Upper lobe of left lung (tissue), 6 donors: ENCODE measurements at regions not wholly inside any gene's neighbourhood (a gene's known extent, or its start where the extent isn't known, plus 50 kb on each side); places are given as distances from the start of the nearest gene placed in this dataset.

Experiments used
- ATAC-seq, 2 donors: fragments of 200-7000 bp; cut with Tn5 transposase; one replicate each; pipeline ENCODE4 v1.9.1; 2022; ENCODE audit warnings: mild to moderate bottlenecking in 2 of 2, moderate library complexity in 2 of 2; ENCODE audit not compliant: low FRiP score in 2 of 2
- DNase-seq, 2 donors: peaks; one replicate each; pipeline ENCODE4 v3.0.0-alpha.2; 2019 to 2020
- H3K27ac ChIP-seq, 4 donors: fragments of 200-600 bp; sonication (generic); one replicate each; pipeline ENCODE4 v1.5.1; 2016 to 2019
- H3K27me3 ChIP-seq, 4 donors: fragments of 200-600 bp; sonication (generic); one replicate each; pipeline ENCODE4 v1.5.1; 2017 to 2019
- H3K36me3 ChIP-seq, 4 donors: fragments of 200-600 bp; sonication (generic); one replicate each; pipeline ENCODE4 v1.5.1; 2016 to 2019
- H3K4me1 ChIP-seq, 4 donors: fragments of 200-600 bp; sonication (generic); one replicate each; pipeline ENCODE4 v1.5.1; 2018 to 2019
- H3K4me3 ChIP-seq, 4 donors: fragments of 200-600 bp; sonication (generic); one replicate each; pipeline ENCODE4 v1.5.1; 2017 to 2019; ENCODE audit warnings: mild to moderate bottlenecking in 2 of 4, moderate library complexity in 1 of 4
- H3K9me3 ChIP-seq, 4 donors: fragments of 200-600 bp; sonication (generic); one replicate each; pipeline ENCODE4 v1.5.1; 2018 to 2019
- CTCF ChIP-seq, 6 experiments: fragments of 450-650 bp in 4 of 6; fragments of 200-600 bp in 2 of 6; sonication (generic) in 2 of 6; IDR thresholded peaks; one replicate each; pipeline ENCODE4 v1.5.1; 2016 to 2019; ENCODE audit warnings: antibody characterized with exemption in 6 of 6
- EP300 ChIP-seq, 4 donors: sonication (generic); formaldehyde crosslinking; IDR thresholded peaks; one replicate each; pipeline ENCODE4 v1.5.1; 2017; ENCODE audit warnings: antibody characterized with exemption in 4 of 4, control low read depth in 2 of 4
- POLR2A ChIP-seq, 4 donors: fragments of 450-650 bp; IDR thresholded peaks; one replicate each; pipeline ENCODE4 v1.5.1; 2016 to 2017; ENCODE audit warnings: antibody characterized with exemption in 4 of 4, mild to moderate bottlenecking in 2 of 4
- POLR2AphosphoS5 ChIP-seq, 2 donors: sonication (generic); formaldehyde crosslinking; IDR thresholded peaks; one replicate each; pipeline ENCODE4 v1.5.1; 2017; ENCODE audit warnings: antibody characterized with exemption in 2 of 2
- WGBS, 2 donors: methylation state at CpG; one replicate each; pipeline ENCODE4 v1.1.5; 2017 to 2018; 5-methylcytosine and 5-hydroxymethylcytosine counted together
- donor health status: DM: no; HTN: no; CAD: no; lungs with moderate emphysema.
- donor health status: DM: no; HTN: yes; CAD: no; lungs with severe emphysema.

- Histone ChIP-seq H3K4me3 (no peak overlapping the region), H3K27ac (no peak overlapping the region), H3K9me3 (no peaks in the 10 kb centered on the region), H3K36me3 (no peaks in the 10 kb centered on the region), H3K27me3 (no peaks in the 10 kb centered on the region), H3K4me1 (no peaks in the 10 kb centered on the region)
- no peak for TF ChIP-seq EP300 (IDR thresholded peaks at IDR 0.05)
- TF ChIP-seq POLR2A (IDR thresholded peaks at IDR 0.05), result no peak
- no peak for TF ChIP-seq POLR2AphosphoS5 (IDR thresholded peaks at IDR 0.05)
- TF ChIP-seq CTCF (IDR thresholded peaks at IDR 0.05), result no peak
- no peak for ATAC-seq
- no peak for DNase-seq
These were observed 196.9 kb downstream of the DMRTA1 start for GRCh38 chr9:22643541-22643940.

- 71% methylated on average over 2 of the region's 2 CpGs for WGBS, 2 donors
- Histone ChIP-seq H3K27ac (no peak overlapping the region), H3K9me3 (no peaks in the 10 kb centered on the region), H3K27me3 (no peaks in the 10 kb centered on the region), H3K36me3 (no peaks in the 10 kb centered on the region), H3K4me3 (no peak overlapping the region), H3K4me1 (no peaks in the 10 kb centered on the region)
- no peak for DNase-seq
- no peak for TF ChIP-seq POLR2A (IDR thresholded peaks at IDR 0.05)
- no peak for TF ChIP-seq POLR2AphosphoS5 (IDR thresholded peaks at IDR 0.05)
- TF ChIP-seq CTCF (IDR thresholded peaks at IDR 0.05), result no peak
- no peak for TF ChIP-seq EP300 (IDR thresholded peaks at IDR 0.05)
- ATAC-seq, result peak in 1 of 2 donors; percentile 80
These were observed 199.3 kb downstream of the DMRTA1 start for GRCh38 chr9:22645893-22646292.

GRCh38 chr9:22649384-22649783, 202.8 kb downstream of the DMRTA1 start:
- H3K9me3 ChIP-seq, result no peaks in the 10 kb centered on the region
- H3K4me1 ChIP-seq, result no peaks in the 10 kb centered on the region
- DNase-seq (no peak), ATAC-seq (peak in 1 of 2 donors; percentile 75)
- H3K36me3 ChIP-seq, result no peaks in the 10 kb centered on the region
- H3K4me3 ChIP-seq, result no peak overlapping the region
- no peaks in the 10 kb centered on the region for H3K27me3 ChIP-seq
- H3K27ac ChIP-seq, result no peak overlapping the region
- WGBS, 2 donors, result 37 to 48% methylated on average over 2 of the region's 2 CpGs
- TF ChIP-seq POLR2AphosphoS5 (IDR thresholded peaks at IDR 0.05), result no peak
- TF ChIP-seq EP300 (IDR thresholded peaks at IDR 0.05), result no peak
- no peak for TF ChIP-seq POLR2A (IDR thresholded peaks at IDR 0.05)
- TF ChIP-seq CTCF (IDR thresholded peaks at IDR 0.05), result no peak

GRCh38 chr9:22650145-22650544, 203.5 kb downstream of the DMRTA1 start:
- 75 to 81% methylated on average over 3 of the region's 3 CpGs for WGBS, 2 donors
- Histone ChIP-seq H3K36me3 (no peaks in the 10 kb centered on the region), H3K27me3 (no peaks in the 10 kb centered on the region), H3K4me3 (no peak overlapping the region), H3K9me3 (no peaks in the 10 kb centered on the region), H3K4me1 (no peaks in the 10 kb centered on the region), H3K27ac (peak overlapping the region in 1 of 4 donors; percentile 10)
- TF ChIP-seq CTCF (IDR thresholded peaks at IDR 0.05) (no peak), POLR2AphosphoS5 (IDR thresholded peaks at IDR 0.05) (no peak), EP300 (IDR thresholded peaks at IDR 0.05) (no peak)
- ATAC-seq, result no peak
- no peak for DNase-seq

GRCh38 chr9:22650946-22651345, 204.3 kb downstream of the DMRTA1 start:
- no peak for DNase-seq
- H3K27ac ChIP-seq, result no peak overlapping the region
- no peaks in the 10 kb centered on the region for H3K9me3 ChIP-seq
- no peaks in the 10 kb centered on the region for H3K4me1 ChIP-seq
- H3K36me3 ChIP-seq, result no peaks in the 10 kb centered on the region
- H3K4me3 ChIP-seq, result no peak overlapping the region
- no peaks in the 10 kb centered on the region for H3K27me3 ChIP-seq
- no peak for ATAC-seq
- no peak for TF ChIP-seq EP300 (IDR thresholded peaks at IDR 0.05)
- no peak for TF ChIP-seq POLR2A (IDR thresholded peaks at IDR 0.05)
- TF ChIP-seq CTCF (IDR thresholded peaks at IDR 0.05), result no peak
- no peak for TF ChIP-seq POLR2AphosphoS5 (IDR thresholded peaks at IDR 0.05)
